NOMO-1 treated with dmso at 0.1 percent for 144 hours (cell line): ENCODE measurements at regions not wholly inside any gene's neighbourhood (a gene's known extent, or its start where the extent isn't known, plus 50 kb on each side); places are given as distances from the start of the nearest gene placed in this dataset.

Source experiments
- DNase-seq: peaks from one replicate; lab custom pipeline; 2025; ENCODE audit not compliant: unreplicated experiment; lab: John Stamatoyannopoulos, UW

DNA sequence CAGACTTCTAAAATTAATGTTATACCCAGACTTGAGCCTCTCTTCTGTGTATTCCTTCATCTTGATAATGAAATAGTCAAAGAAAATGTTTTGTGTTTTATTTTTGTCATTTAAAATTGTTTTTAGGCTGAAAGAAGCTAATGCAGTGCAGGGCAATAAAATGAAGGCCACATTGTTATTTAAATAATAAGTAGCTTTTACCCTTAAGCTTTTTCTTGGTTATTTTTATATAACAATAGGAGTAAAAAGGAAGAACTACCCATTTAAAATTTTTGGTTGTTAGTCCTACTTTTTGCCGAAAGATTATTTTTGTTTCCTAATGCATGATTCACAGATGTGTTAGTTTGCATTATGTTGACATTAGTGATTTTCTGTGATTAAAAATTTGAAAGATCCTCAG, 181.0 kb upstream of the MEOX2 start:
- no peak for DNase-seq

- no peak for DNase-seq
Measured at GRCh38 chr7:15866753-15867152, 180.3 kb upstream of the MEOX2 start.

GRCh38 chr7:15864626-15864991, 178.1 kb upstream of the MEOX2 start:
- no peak for DNase-seq

DNA sequence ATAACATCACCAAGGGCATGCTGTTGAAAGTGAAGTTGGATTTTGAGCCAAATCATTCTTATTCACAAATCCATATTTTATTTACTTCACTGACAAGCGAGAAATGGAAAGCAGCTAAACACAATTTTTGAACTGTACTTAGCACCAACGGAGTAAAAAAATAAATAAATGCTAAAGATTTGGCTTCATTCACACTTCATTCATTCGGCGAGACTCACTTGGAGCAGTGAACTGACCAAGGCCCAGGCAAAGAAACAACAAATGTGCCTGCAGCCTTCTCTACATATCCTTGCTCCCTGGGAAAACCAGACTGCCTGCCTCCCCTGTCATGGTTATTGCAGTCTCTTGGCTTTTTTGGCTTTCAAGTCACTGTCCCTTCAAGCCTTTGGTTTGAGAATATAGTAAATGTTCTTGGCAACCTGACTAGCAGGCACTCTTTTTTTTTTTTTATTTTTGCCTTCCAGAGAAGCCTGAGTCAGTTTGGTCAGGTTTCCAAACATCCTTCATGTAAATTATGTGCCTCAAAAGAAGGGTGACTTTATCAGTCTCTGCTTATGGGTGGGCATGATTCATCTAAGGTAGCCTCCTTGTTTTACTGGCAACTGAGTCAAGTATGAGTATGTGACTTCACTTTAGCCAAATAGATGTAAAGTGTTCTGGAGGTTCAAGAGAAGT, 177.6 kb upstream of the MEOX2 start:
- no peak for DNase-seq

DNA sequence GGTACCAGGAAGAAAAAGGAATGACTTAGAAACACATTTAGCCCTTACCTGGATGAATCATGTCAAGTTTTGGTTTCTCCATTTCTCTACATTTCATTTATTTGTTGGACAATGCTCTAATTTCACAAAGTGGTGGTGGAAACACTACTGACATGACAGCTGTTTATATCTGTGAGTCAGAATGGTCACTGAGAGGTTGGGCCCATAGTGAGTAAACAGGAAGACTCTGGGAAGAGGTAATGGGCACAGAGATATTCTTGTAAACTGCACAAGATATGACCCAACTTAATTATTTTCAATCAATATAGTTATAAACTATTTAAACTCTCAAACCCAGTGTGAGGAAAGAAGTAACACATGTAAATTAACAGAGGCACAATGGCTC, 176.3 kb upstream of the MEOX2 start:
- DNase-seq: no peak

DNA sequence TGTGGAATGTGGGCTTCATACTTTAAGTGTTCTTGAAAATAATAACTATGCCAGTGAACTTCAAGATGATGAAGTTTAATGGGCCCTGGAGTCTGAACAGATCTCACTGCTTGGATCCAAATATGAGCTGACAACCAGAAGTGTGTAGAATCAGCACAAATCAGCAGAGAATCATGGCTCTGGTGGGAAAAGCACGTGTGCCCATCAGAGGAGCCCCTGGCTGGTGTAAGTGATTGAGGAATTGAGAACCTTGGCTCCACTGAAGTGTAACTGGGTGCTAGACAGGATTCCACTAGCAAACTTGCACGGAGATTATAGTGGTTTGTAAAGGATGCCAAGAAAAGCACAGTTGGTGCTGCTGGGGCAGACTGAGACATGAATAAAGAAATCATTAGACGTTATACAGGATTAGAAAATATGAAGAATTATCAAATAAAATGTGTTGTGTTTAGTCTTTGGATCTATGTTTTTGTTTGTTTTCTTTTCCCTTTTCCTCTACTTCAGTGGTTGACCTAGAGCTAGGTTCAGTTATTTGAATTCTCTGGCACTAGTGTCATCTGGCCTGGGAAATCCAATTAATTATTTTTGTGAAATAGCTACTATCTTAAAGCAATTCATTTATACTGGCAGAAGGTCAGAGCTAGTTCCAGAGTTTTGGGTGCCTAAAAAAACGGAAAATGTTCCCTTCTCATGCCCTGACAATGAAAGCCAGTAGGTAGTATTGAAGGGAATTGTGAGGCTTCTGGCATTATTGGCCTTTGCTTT, 175.7 kb upstream of the MEOX2 start:
- DNase-seq: no peak

GRCh38 chr7:15860264-15860949, 173.9 kb upstream of the MEOX2 start:
- no peak for DNase-seq

DNA sequence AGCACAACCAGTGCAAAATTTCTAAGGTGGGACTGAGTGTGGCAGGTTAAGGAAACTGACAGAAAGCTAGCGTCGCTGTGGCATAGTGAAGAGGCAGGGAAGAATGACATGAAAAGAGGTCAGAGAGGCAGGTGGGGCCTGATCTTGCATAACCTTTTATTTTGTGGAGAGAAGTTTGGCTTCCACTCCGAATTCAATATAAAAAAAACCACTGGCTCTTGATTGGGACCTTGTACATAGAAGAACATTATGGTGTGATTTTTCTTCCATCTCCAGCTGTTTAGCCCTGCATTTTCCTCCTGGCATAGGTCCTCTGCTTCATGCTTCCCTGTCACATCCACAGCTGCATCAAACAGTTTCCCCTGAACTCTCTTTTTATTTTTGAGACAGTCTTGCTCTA, 170.5 kb upstream of the MEOX2 start:
- no peak for DNase-seq

GRCh38 chr7:15856311-15856710, 169.8 kb upstream of the MEOX2 start:
- no peak for DNase-seq

- DNase-seq: no peak
Measured at GRCh38 chr7:15855525-15856109, 169.1 kb upstream of the MEOX2 start.

- DNase-seq: no peak
Measured at GRCh38 chr7:15854841-15855524, 168.5 kb upstream of the MEOX2 start.

DNA sequence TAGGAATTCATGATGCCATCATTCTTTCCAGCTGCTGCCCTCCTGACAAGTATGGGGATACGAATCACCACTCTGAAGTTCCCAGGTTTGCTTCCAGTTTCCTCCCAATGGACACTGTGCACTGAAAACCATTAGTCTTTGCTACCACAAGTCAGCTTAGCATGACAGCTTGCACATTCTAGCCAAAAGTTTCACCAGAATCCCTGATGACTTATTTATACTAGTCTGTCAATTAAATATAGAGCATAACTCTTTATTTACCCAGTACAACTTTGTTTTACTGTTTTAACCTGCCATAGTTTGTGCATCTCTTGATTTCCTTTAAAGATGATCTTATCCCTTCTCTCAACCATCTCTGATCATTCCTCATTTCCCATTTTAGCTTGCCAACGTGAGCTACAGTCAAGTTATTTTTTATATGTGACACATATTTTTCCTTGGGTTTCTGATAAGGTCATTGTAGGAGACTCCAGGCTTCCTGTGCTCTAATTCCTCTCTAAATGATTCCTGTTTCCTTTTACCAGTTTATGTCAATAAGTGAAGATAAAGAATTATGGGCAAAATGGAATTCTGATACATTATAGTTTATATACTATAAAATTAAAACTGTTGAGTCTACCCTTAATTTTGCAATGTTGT, 167.5 kb upstream of the MEOX2 start:
- DNase-seq: no peak

DNA sequence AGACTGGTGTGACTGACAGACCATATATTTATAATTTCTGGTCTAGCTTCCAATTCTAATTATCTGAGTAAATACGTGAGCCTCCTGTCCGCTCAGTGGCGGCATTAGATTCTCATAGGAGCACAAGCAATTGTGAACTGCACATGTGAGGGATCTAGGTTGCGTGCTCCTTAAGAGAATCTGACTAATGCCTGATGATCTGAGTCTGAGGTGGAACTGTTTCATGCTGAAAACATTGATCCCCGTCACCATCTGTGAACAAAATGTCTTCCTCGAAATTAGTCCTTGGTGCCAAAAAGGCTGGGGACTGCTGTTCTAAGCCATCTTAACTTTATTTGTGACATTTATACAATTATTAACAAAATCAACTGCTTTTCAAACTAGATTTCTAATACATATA, 164.7 kb upstream of the MEOX2 start:
- DNase-seq: no peak

DNA sequence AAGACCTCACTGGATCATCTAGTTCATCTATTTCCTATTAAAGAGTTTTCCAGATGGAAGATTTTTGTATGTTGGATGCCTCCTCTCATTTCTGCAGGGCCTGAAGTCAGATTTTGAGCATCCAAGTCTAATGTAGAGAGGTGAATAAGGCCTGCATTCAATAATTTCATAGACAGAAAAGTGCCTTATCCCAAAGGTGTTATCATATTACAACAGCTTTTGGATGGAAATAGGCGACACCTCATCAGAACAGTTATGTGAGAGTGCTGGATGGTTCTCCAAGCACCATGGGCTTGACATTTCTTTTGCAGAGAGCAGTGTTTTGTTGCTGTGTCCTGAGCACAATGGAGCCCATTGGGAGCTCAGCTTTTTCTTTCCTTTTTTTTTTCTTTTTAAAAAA, 162.4 kb upstream of the MEOX2 start:
- no peak for DNase-seq

GRCh38 chr7:15848362-15848761, 161.9 kb upstream of the MEOX2 start:
- DNase-seq: peak; percentile 41

- DNase-seq: no peak
Measured at GRCh38 chr7:15845868-15846267, 159.4 kb upstream of the MEOX2 start.

- no peak for DNase-seq
Measured at GRCh38 chr7:15845461-15845860, 159.0 kb upstream of the MEOX2 start.

GRCh38 chr7:15839416-15840100, 153.1 kb upstream of the MEOX2 start:
- DNase-seq: no peak

GRCh38 chr7:15838265-15838664, 151.8 kb upstream of the MEOX2 start:
- DNase-seq: no peak

- DNase-seq: no peak
Measured at GRCh38 chr7:15837306-15837950, 150.9 kb upstream of the MEOX2 start.
